ENCODE measurements at regions not wholly inside any gene's neighbourhood (a gene's known extent, or its start where the extent isn't known, plus 50 kb on each side); places are given as distances from the start of the nearest gene placed in this dataset.

GRCh38 chr4:188554413-188554812, 415.2 kb downstream of the TRIML1 start:
- DNase-seq (ENCODE audit: low spot score), result no peak

DNA sequence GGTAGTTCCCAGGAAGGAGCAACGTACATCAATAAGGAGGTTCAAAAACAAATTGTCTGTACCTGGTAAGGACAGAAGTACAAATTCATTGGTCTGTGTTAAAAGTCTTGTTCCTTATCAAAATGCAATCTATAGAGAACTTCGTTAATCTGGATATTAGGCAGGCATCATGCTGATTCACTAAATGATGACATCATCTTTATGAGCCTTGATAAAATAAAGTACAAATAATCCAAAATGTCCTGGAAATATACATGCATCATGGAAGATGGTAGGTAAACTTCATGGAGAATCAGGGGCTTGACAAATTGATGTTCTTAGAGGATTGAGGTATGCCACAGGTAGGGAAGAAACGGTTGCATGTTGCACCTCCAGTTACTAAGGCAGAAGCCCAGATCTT, 433.9 kb downstream of the TRIML1 start:
- no peak for DNase-seq (ENCODE audit: low spot score)

- no peak for DNase-seq (ENCODE audit: low spot score)
Observed at GRCh38 chr4:188578657-188579056, 439.4 kb downstream of the TRIML1 start.

- DNase-seq (ENCODE audit: low spot score), result no peak
Observed at GRCh38 chr4:188596021-188596420, 456.8 kb downstream of the TRIML1 start.

- peak; percentile 88 for DNase-seq (ENCODE audit: low spot score)
Observed at GRCh38 chr4:188603646-188604045, 464.4 kb downstream of the TRIML1 start.

GRCh38 chr4:188606635-188607034, 467.4 kb downstream of the TRIML1 start:
- no peak for DNase-seq (ENCODE audit: low spot score)

- no peak for DNase-seq (ENCODE audit: low spot score)
Observed at GRCh38 chr4:188611143-188611542, 471.9 kb downstream of the TRIML1 start.

- no peak for DNase-seq (ENCODE audit: low spot score)
Observed at GRCh38 chr4:188612659-188613058, 473.4 kb downstream of the TRIML1 start.

- peak; percentile 77 for DNase-seq (ENCODE audit: low spot score)
Observed at GRCh38 chr4:188613976-188614375, 474.7 kb downstream of the TRIML1 start.

- DNase-seq (ENCODE audit: low spot score), result no peak
Observed at GRCh38 chr4:188619456-188620149, 480.4 kb downstream of the TRIML1 start.

- DNase-seq (ENCODE audit: low spot score), result no peak
Observed at GRCh38 chr4:188620608-188621007, 481.4 kb downstream of the TRIML1 start.

DNA sequence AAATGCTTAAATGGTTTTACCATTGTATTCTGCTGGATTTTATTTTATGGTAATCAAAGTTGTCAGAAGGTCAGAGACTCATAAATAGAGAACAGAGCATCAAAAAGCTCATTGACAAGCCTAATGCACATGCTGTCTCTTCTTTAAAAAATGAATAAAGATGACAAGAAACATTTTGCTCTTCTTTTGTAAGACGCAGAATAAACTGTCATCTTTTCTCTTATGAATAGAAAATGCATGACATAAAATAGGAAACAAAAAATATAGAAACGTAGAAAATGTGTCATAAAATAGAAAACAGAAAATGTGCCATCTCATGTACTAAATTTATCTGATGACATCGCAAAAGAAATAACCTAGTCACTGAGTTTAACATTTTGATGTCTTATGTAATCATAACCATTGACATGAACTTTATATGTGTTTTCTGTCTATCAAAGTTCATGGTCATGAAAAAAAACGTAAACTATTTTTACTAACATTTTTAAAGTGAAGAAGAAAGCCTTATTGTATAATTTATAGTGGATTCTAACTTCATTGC, 484.1 kb downstream of the TRIML1 start:
- DNase-seq (ENCODE audit: low spot score), result no peak

GRCh38 chr4:188624370-188624769, 485.1 kb downstream of the TRIML1 start:
- no peak for DNase-seq (ENCODE audit: low spot score)

DNA sequence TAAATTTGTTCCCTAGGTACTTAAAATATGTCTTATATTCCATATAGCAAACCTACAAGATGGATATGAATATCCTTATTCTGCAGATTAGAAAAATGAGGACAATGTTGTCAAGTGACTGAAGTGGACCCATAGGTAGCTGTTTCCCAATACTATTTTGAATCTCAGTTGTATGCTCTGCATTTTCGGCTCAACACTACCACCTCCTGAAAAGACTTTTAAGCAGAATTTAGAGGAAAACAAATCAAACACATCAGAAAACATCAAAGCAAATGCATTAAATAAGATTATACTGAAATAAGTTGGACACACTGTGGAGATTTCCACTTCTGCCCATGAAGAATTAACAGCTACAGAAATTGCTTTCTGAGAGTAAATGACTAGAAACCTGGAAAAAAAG, 488.7 kb downstream of the TRIML1 start:
- DNase-seq (ENCODE audit: low spot score), result no peak

GRCh38 chr4:188639479-188640100, 500.3 kb downstream of the TRIML1 start:
- no peak for DNase-seq (ENCODE audit: low spot score)

GRCh38 chr4:188647820-188648370, 508.7 kb downstream of the TRIML1 start:
- DNase-seq (ENCODE audit: low spot score), result peak; percentile 34

DNA sequence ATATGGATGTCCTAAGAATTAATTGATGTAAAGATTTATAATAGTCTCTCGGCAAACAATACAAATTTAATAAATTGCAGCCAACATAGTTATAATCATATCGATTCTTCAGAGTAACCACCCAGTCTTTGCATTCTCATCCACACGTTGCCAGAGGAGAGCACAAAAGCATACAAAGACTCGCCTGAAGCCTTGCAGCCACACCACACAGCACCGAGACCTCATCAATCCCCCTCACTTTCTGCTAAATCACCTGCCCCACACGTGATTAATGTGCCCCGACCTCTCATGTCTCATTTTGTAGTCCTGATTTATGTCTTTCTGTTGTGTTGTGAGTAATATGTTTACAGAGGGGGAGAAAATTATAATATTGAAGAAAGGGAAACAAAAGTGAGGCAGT, 510.4 kb downstream of the TRIML1 start:
- DNase-seq (ENCODE audit: low spot score), result no peak

DNA sequence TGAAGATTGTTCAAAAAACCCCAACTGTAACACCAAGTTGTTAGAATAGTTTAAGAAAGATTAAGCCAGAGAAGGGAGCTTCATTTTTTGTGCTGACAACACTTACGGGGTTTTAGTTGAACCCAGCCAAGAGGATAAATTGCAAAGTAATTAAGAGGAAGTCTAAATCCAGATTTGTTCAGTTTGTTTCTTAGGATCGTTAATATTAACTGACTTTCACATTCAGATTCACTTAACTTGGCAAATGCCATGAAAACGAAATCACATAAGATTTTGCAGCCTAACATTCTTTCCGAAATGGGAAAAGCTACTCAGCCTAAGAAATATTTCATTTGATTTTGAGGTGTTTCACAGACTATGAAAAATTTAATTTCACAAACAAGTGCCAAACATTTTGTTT, 511.3 kb downstream of the TRIML1 start:
- DNase-seq (ENCODE audit: low spot score), result no peak

DNA sequence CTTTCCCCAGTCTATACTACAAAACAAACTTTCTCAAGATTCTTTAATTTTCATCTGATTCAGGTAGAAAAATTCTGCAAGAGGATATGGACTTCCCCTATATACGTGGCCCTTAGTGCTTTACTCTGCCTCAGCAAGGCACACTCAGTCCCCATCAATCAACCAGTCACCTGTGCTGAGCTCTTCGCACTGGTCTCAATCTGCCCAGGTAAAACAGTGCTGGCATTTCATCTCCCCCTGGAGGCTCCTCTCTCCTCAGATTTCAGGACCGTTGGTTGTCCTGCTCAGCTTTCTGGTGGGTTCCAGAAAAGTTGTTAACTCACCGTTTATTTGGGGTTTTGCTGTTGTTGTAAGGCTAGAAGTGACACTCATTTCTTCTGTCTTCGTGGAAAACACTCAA, 518.1 kb downstream of the TRIML1 start:
- DNase-seq (ENCODE audit: low spot score), result no peak

DNA sequence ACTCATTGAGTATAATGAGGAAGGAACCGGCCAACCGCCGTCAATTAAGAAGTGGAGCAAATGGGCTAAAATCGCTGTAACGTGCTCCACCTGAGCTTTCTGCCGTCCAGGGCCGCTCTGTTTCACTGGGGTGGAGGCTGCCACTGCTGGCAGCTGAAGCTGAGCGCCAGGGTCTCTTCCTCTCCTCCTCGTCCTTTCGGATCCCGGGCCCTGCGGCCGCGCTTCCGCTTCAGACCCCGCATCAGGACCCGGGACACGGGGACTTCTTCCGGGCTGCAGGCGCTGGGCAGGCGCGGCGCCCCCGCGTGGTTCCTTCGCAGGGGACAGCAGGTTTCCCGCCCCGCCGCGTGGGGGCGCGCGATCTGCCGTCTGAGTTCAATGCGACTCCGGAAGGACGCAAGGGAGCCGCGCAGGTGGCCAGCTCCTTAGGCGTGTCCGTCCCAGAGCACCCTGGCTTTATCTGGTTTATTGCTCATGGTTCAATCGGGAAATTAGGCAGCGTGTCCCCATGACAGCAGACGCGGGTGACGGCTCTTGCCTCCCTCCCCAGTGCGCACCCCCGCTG, 519.8 kb downstream of the TRIML1 start:
- DNase-seq (ENCODE audit: low spot score), result no peak

DNA sequence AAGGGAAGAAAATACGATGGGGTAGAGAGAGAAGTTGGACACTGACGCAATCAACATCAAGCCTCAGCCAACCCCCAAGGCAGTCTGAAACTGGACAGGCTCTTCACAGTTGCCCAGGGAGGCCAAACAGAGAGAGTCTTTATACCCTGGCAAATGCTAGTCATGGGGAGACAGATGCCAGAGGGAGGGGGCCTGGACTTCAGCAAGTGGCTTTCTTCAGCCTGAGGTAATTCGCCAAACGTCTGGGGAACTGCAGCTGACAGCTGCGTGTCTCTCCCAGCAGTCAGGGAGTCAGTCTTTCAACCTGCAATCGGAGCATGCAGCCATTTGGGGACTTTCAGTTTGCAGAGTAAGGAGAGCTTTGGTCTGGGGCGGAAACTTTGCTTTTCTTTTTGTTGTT, 521.6 kb downstream of the TRIML1 start:
- DNase-seq (ENCODE audit: low spot score), result no peak

- no peak for DNase-seq (ENCODE audit: low spot score)
Observed at GRCh38 chr4:188661502-188661901, 522.3 kb downstream of the TRIML1 start.

GRCh38 chr4:188663369-188663768, 524.1 kb downstream of the TRIML1 start:
- DNase-seq (ENCODE audit: low spot score), result no peak
